ENCODE measurements at regions not wholly inside any gene's neighbourhood (a gene's known extent, or its start where the extent isn't known, plus 50 kb on each side); places are given as distances from the start of the nearest gene placed in this dataset.

DNA sequence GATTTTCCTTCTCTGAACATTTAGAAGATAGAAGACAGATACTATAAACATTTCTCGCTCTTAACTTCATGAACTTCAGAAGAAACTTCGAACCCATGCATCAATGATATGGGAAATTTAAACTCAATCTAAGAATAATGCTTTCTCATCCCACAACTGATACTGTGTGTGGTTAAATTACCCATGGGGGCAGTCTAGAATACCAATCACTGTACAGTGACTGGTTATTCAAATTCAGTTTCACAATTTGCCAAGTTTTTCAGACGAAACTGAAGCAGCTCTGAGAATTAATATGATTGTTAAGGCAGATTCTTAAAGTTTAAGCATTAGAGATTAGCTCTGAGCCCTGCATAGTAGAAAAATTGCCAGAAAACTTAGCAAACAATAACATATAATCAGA, 431.0 kb downstream of the SH3GL2 start:
- POLR2A ChIA-PET: no interaction called here
- DNase-seq: no peak
- no CpG with 5 or more reads among the region's 3 CpGs for WGBS (ENCODE audit: insufficient coverage)
- Histone ChIP-seq H3K9me3 (ENCODE audit: control extremely low read depth in 1 of 5, control insufficient read depth in 4 of 5, insufficient read depth in 2 of 5, low read depth in 1 of 5, low read length in 4 of 5) (no peaks in the 10 kb centered on the region), H3K36me3 (ENCODE audit: control insufficient read depth in 4 of 4, insufficient read depth in 4 of 4, low read length in 3 of 4) (no peaks in the 10 kb centered on the region), H3K27me3 (replicated peaks in 2 of 5; ENCODE audit: control insufficient read depth in 4 of 5, insufficient read depth in 5 of 5, low read length in 4 of 5) (no peaks in the 10 kb centered on the region), H3K4me3 (ENCODE audit: control insufficient read depth in 1 of 7, extremely low read depth in 1 of 7, insufficient read depth in 4 of 7, low read depth in 2 of 7, low read length in 6 of 7) (no peak overlapping the region), H3K4me1 (ENCODE audit: control extremely low read depth in 1 of 4, control insufficient read depth in 4 of 4, insufficient read depth in 4 of 4, low read length in 3 of 4) (no peaks in the 10 kb centered on the region), H3K27ac (ENCODE audit: insufficient read depth in 1 of 2, low read depth in 1 of 2, low read length in 2 of 2, poor library complexity in 1 of 2, severe bottlenecking in 2 of 2) (no peak overlapping the region)
- CTCF ChIA-PET: no interaction called here

- ChIA-PET CTCF (no interaction called here), POLR2A (no interaction called here)
- H3K36me3 ChIP-seq (ENCODE audit: control insufficient read depth in 4 of 4, insufficient read depth in 4 of 4, low read length in 3 of 4): no peaks in the 10 kb centered on the region
- 86% methylated on average over 1 of the region's 5 CpGs for WGBS (ENCODE audit: insufficient coverage)
- H3K4me3 ChIP-seq (ENCODE audit: control insufficient read depth in 1 of 7, extremely low read depth in 1 of 7, insufficient read depth in 4 of 7, low read depth in 2 of 7, low read length in 6 of 7): no peak overlapping the region
- no peaks in the 10 kb centered on the region for H3K27me3 ChIP-seq (replicated peaks in 2 of 5; ENCODE audit: control insufficient read depth in 4 of 5, insufficient read depth in 5 of 5, low read length in 4 of 5)
- H3K27ac ChIP-seq (ENCODE audit: insufficient read depth in 1 of 2, low read depth in 1 of 2, low read length in 2 of 2, poor library complexity in 1 of 2, severe bottlenecking in 2 of 2): no peak overlapping the region
- no peaks in the 10 kb centered on the region for H3K9me3 ChIP-seq (ENCODE audit: control extremely low read depth in 1 of 5, control insufficient read depth in 4 of 5, insufficient read depth in 2 of 5, low read depth in 1 of 5, low read length in 4 of 5)
- no peaks in the 10 kb centered on the region for H3K4me1 ChIP-seq (ENCODE audit: control extremely low read depth in 1 of 4, control insufficient read depth in 4 of 4, insufficient read depth in 4 of 4, low read length in 3 of 4)
- no peak for DNase-seq
These were observed 431.6 kb downstream of the SH3GL2 start for GRCh38 chr9:18010492-18010891.

GRCh38 chr9:18012170-18012569, 433.3 kb downstream of the SH3GL2 start:
- no peaks in the 10 kb centered on the region for H3K36me3 ChIP-seq (ENCODE audit: control insufficient read depth in 4 of 4, insufficient read depth in 4 of 4, low read length in 3 of 4)
- H3K4me3 ChIP-seq (ENCODE audit: control insufficient read depth in 1 of 7, extremely low read depth in 1 of 7, insufficient read depth in 4 of 7, low read depth in 2 of 7, low read length in 6 of 7): no peak overlapping the region
- H3K9me3 ChIP-seq (ENCODE audit: control extremely low read depth in 1 of 5, control insufficient read depth in 4 of 5, insufficient read depth in 2 of 5, low read depth in 1 of 5, low read length in 4 of 5): no peaks in the 10 kb centered on the region
- ChIA-PET POLR2A (no interaction called here), CTCF (no interaction called here)
- no peaks in the 10 kb centered on the region for H3K4me1 ChIP-seq (ENCODE audit: control extremely low read depth in 1 of 4, control insufficient read depth in 4 of 4, insufficient read depth in 4 of 4, low read length in 3 of 4)
- H3K27ac ChIP-seq (ENCODE audit: insufficient read depth in 1 of 2, low read depth in 1 of 2, low read length in 2 of 2, poor library complexity in 1 of 2, severe bottlenecking in 2 of 2): no peak overlapping the region
- no peak for DNase-seq
- no peaks in the 10 kb centered on the region for H3K27me3 ChIP-seq (replicated peaks in 2 of 5; ENCODE audit: control insufficient read depth in 4 of 5, insufficient read depth in 5 of 5, low read length in 4 of 5)
- WGBS (ENCODE audit: insufficient coverage): 95% methylated on average over 4 of the region's 4 CpGs

DNA sequence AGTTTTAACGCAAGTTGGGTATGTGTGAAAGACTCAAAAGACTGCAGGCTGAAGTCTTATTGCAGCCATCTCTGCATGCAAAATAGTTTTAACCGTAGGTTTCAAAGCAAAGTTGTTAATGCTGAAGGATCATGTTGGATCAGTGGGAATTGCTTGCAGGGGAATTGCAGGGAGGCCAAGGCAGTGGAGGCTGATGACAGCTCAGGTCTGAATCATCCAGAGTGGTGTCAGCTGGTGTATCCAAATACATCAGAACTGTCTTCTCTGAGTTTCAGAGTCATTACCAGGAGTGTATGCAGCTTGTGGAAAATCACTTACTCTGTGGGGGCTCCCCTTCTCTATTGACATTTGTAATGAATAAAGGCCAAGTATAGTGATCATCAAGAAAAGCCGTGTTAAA, 435.7 kb downstream of the SH3GL2 start:
- POLR2A ChIA-PET: no interaction called here
- Histone ChIP-seq H3K4me1 (ENCODE audit: control extremely low read depth in 1 of 4, control insufficient read depth in 4 of 4, insufficient read depth in 4 of 4, low read length in 3 of 4) (no peaks in the 10 kb centered on the region), H3K36me3 (ENCODE audit: control insufficient read depth in 4 of 4, insufficient read depth in 4 of 4, low read length in 3 of 4) (no peaks in the 10 kb centered on the region), H3K9me3 (ENCODE audit: control extremely low read depth in 1 of 5, control insufficient read depth in 4 of 5, insufficient read depth in 2 of 5, low read depth in 1 of 5, low read length in 4 of 5) (peaks cover 0 to 3% (median 2%) of the 10 kb centered on the region in 5 experiments), H3K27ac (ENCODE audit: insufficient read depth in 1 of 2, low read depth in 1 of 2, low read length in 2 of 2, poor library complexity in 1 of 2, severe bottlenecking in 2 of 2) (no peak overlapping the region), H3K27me3 (replicated peaks in 2 of 5; ENCODE audit: control insufficient read depth in 4 of 5, insufficient read depth in 5 of 5, low read length in 4 of 5) (no peaks in the 10 kb centered on the region), H3K4me3 (ENCODE audit: control insufficient read depth in 1 of 7, extremely low read depth in 1 of 7, insufficient read depth in 4 of 7, low read depth in 2 of 7, low read length in 6 of 7) (no peak overlapping the region)
- no peak for DNase-seq
- CTCF ChIA-PET: no interaction called here
- WGBS (ENCODE audit: insufficient coverage): no CpG with 5 or more reads among the region's 3 CpGs

- POLR2A ChIA-PET: no interaction called here
- CTCF ChIA-PET: no interaction called here
- H3K27me3 ChIP-seq (replicated peaks in 2 of 5; ENCODE audit: control insufficient read depth in 4 of 5, insufficient read depth in 5 of 5, low read length in 4 of 5): no peaks in the 10 kb centered on the region
- WGBS (ENCODE audit: insufficient coverage): no CpG with 5 or more reads among the region's 1 CpG
- H3K4me1 ChIP-seq (ENCODE audit: control extremely low read depth in 1 of 4, control insufficient read depth in 4 of 4, insufficient read depth in 4 of 4, low read length in 3 of 4): no peaks in the 10 kb centered on the region
- no peaks in the 10 kb centered on the region for H3K36me3 ChIP-seq (ENCODE audit: control insufficient read depth in 4 of 4, insufficient read depth in 4 of 4, low read length in 3 of 4)
- H3K27ac ChIP-seq (ENCODE audit: insufficient read depth in 1 of 2, low read depth in 1 of 2, low read length in 2 of 2, poor library complexity in 1 of 2, severe bottlenecking in 2 of 2): no peak overlapping the region
- no peak overlapping the region for H3K4me3 ChIP-seq (ENCODE audit: control insufficient read depth in 1 of 7, extremely low read depth in 1 of 7, insufficient read depth in 4 of 7, low read depth in 2 of 7, low read length in 6 of 7)
- peaks cover 0 to 3% (median 2%) of the 10 kb centered on the region in 5 experiments for H3K9me3 ChIP-seq (ENCODE audit: control extremely low read depth in 1 of 5, control insufficient read depth in 4 of 5, insufficient read depth in 2 of 5, low read depth in 1 of 5, low read length in 4 of 5)
- DNase-seq: no peak
These were observed 436.2 kb downstream of the SH3GL2 start for GRCh38 chr9:18015116-18015515.

DNA sequence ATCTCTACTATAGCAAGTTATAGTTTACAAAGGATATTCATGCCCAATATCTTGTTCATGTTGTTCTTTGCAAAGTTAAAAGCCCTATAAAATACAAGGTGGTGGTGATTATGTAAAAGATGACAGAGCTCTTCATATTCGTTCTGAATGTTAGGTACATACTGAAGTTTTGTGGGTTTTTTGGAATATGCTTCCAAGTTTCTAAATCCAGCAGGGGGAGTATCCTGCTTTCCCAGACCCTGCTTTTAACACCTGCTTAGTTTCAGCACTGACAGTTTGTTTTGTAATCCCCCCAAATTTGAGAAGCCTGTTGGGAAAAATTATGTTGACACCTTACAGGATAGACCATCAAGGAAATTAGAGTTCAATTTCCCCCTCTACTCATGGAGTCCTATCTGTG, 438.3 kb downstream of the SH3GL2 start:
- POLR2A ChIA-PET: no interaction called here
- H3K27ac ChIP-seq (ENCODE audit: insufficient read depth in 1 of 2, low read depth in 1 of 2, low read length in 2 of 2, poor library complexity in 1 of 2, severe bottlenecking in 2 of 2): no peak overlapping the region
- no peaks in the 10 kb centered on the region for H3K27me3 ChIP-seq (replicated peaks in 2 of 5; ENCODE audit: control insufficient read depth in 4 of 5, insufficient read depth in 5 of 5, low read length in 4 of 5)
- 80% methylated on average over 1 of the region's 1 CpG for WGBS (ENCODE audit: insufficient coverage)
- CTCF ChIA-PET: no interaction called here
- no peak overlapping the region for H3K4me3 ChIP-seq (ENCODE audit: control insufficient read depth in 1 of 7, extremely low read depth in 1 of 7, insufficient read depth in 4 of 7, low read depth in 2 of 7, low read length in 6 of 7)
- H3K36me3 ChIP-seq (ENCODE audit: control insufficient read depth in 4 of 4, insufficient read depth in 4 of 4, low read length in 3 of 4): no peaks in the 10 kb centered on the region
- H3K4me1 ChIP-seq (ENCODE audit: control extremely low read depth in 1 of 4, control insufficient read depth in 4 of 4, insufficient read depth in 4 of 4, low read length in 3 of 4): no peaks in the 10 kb centered on the region
- H3K9me3 ChIP-seq (ENCODE audit: control extremely low read depth in 1 of 5, control insufficient read depth in 4 of 5, insufficient read depth in 2 of 5, low read depth in 1 of 5, low read length in 4 of 5): peaks cover 0 to 3% (median 2%) of the 10 kb centered on the region in 5 experiments
- DNase-seq: no peak

- CTCF ChIA-PET: no interaction called here
- WGBS (ENCODE audit: insufficient coverage): 100% methylated on average over 1 of the region's 2 CpGs
- peaks cover 0 to 3% (median 2%) of the 10 kb centered on the region in 5 experiments for H3K9me3 ChIP-seq (ENCODE audit: control extremely low read depth in 1 of 5, control insufficient read depth in 4 of 5, insufficient read depth in 2 of 5, low read depth in 1 of 5, low read length in 4 of 5)
- POLR2A ChIA-PET: no interaction called here
- no peaks in the 10 kb centered on the region for H3K4me1 ChIP-seq (ENCODE audit: control extremely low read depth in 1 of 4, control insufficient read depth in 4 of 4, insufficient read depth in 4 of 4, low read length in 3 of 4)
- no peak for DNase-seq
- no peak overlapping the region for H3K27ac ChIP-seq (ENCODE audit: insufficient read depth in 1 of 2, low read depth in 1 of 2, low read length in 2 of 2, poor library complexity in 1 of 2, severe bottlenecking in 2 of 2)
- no peak overlapping the region for H3K4me3 ChIP-seq (ENCODE audit: control insufficient read depth in 1 of 7, extremely low read depth in 1 of 7, insufficient read depth in 4 of 7, low read depth in 2 of 7, low read length in 6 of 7)
- no peaks in the 10 kb centered on the region for H3K27me3 ChIP-seq (replicated peaks in 2 of 5; ENCODE audit: control insufficient read depth in 4 of 5, insufficient read depth in 5 of 5, low read length in 4 of 5)
- H3K36me3 ChIP-seq (ENCODE audit: control insufficient read depth in 4 of 4, insufficient read depth in 4 of 4, low read length in 3 of 4): no peaks in the 10 kb centered on the region
These were observed 439.4 kb downstream of the SH3GL2 start for GRCh38 chr9:18018221-18018620.

Measured in common myeloid progenitor, CD34-positive (primary cell).